Body of pancreas (tissue), 4 donors: ENCODE measurements at regions not wholly inside any gene's neighbourhood (a gene's known extent, or its start where the extent isn't known, plus 50 kb on each side); places are given as distances from the start of the nearest gene placed in this dataset.

Experiments used
- ATAC-seq: fragments of 150-250 bp; one replicate; pipeline ENCODE4 v1.9.1; 2016
- DNase-seq, 4 donors: peaks; one replicate each; pipeline ENCODE4 v3.0.0-alpha.2; 2019
- H3K27ac ChIP-seq, 4 donors: fragments of 200-600 bp; sonication (generic); 1 replicate in 3 of 4; 2 replicates in 1 of 4; pipeline versions ENCODE4 v1.5.1 to v1.6.1; 2016 to 2019; ENCODE audit warnings: mild to moderate bottlenecking in 1 of 4, mixed read lengths in 1 of 4, moderate library complexity in 1 of 4
- H3K27me3 ChIP-seq, 2 donors: fragments of 200-600 bp; sonication (generic); one replicate each; pipeline ENCODE4 v1.6.0; 2016; ENCODE audit warnings: mild to moderate bottlenecking in 1 of 2
- H3K36me3 ChIP-seq, 2 donors: fragments of 200-600 bp; sonication (generic); replicated peaks in 1 of 2; 2 replicates each; pipeline ENCODE4 v1.5.1; 2016; ENCODE audit warnings: low read depth in 2 of 2; ENCODE audit not compliant: insufficient read depth in 1 of 2
- H3K4me1 ChIP-seq: fragments of 200-600 bp; sonication (generic); one replicate; pipeline ENCODE4 v1.6.0; 2016
- H3K4me3 ChIP-seq, 2 donors: fragments of 200-600 bp; sonication (generic); 1 replicate in 1 of 2; 2 replicates in 1 of 2; pipeline ENCODE4 v1.5.1; 2016 to 2019
- H3K9me3 ChIP-seq, 3 donors: fragments of 200-600 bp; sonication (generic); 1 replicate in 2 of 3; 2 replicates in 1 of 3; pipeline ENCODE4 v1.5.1; 2016
- POLR2A ChIP-seq, 3 donors: fragments of 450-650 bp; IDR thresholded peaks; one replicate each; pipeline ENCODE4 v1.6.1; 2016; ENCODE audit warnings: antibody characterized with exemption in 3 of 3, mild to moderate bottlenecking in 2 of 3
- WGBS, 2 donors: methylation state at CpG; one replicate each; pipeline ENCODE4 v1.1.5; 2017; 5-methylcytosine and 5-hydroxymethylcytosine counted together
- intact Hi-C: fragments of 100-400 bp; cut with DNase I; formaldehyde crosslinking; loops from one replicate; pipeline ENCODE4 v1.15.1; 2023
- TF ChIP-seq, protein P1 (sequence below), 7 experiments: fragments of 450-650 bp in 4 of 7; fragments of 200-600 bp in 3 of 7; sonication (generic) in 3 of 7; IDR thresholded peaks; one replicate each; pipeline ENCODE4 v1.5.1; 2016 to 2019; ENCODE audit warnings: antibody characterized with exemption in 7 of 7

- no peak overlapping the region for H3K27ac ChIP-seq
- no peak for DNase-seq
- intact Hi-C loops: no loop called here
- WGBS, 2 donors: 97 to 99% methylated on average over 5 of the region's 5 CpGs
- H3K4me1 ChIP-seq: peaks cover 7% of the 10 kb centered on the region
- no peaks in the 10 kb centered on the region for H3K27me3 ChIP-seq
- no peak for ATAC-seq
- no peaks in the 10 kb centered on the region for H3K36me3 ChIP-seq
- H3K9me3 ChIP-seq: no peaks in the 10 kb centered on the region
- no peak overlapping the region for H3K4me3 ChIP-seq
- TF ChIP-seq POLR2A (IDR thresholded peaks at IDR 0.05): no peak
- TF ChIP-seq, protein P1, sequence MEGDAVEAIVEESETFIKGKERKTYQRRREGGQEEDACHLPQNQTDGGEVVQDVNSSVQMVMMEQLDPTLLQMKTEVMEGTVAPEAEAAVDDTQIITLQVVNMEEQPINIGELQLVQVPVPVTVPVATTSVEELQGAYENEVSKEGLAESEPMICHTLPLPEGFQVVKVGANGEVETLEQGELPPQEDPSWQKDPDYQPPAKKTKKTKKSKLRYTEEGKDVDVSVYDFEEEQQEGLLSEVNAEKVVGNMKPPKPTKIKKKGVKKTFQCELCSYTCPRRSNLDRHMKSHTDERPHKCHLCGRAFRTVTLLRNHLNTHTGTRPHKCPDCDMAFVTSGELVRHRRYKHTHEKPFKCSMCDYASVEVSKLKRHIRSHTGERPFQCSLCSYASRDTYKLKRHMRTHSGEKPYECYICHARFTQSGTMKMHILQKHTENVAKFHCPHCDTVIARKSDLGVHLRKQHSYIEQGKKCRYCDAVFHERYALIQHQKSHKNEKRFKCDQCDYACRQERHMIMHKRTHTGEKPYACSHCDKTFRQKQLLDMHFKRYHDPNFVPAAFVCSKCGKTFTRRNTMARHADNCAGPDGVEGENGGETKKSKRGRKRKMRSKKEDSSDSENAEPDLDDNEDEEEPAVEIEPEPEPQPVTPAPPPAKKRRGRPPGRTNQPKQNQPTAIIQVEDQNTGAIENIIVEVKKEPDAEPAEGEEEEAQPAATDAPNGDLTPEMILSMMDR (IDR thresholded peaks at IDR 0.05): no peak
Measured at GRCh38 chr17:77344038-77344437, 203.3 kb downstream of the SEC14L1 start.

GRCh38 chr17:77345260-77345910 is 204.6 kb downstream of the SEC14L1 start:
- DNase-seq: no peak
- H3K4me1 ChIP-seq: peaks cover 7% of the 10 kb centered on the region
- ATAC-seq: no peak
- no peak for TF ChIP-seq POLR2A (IDR thresholded peaks at IDR 0.05)
- TF ChIP-seq, protein P1 (IDR thresholded peaks at IDR 0.05): no peak
- intact Hi-C loops: no loop called here
- 90 to 92% methylated on average over 9 of the region's 9 CpGs for WGBS, 2 donors
- no peaks in the 10 kb centered on the region for H3K9me3 ChIP-seq
- H3K27ac ChIP-seq: no peak overlapping the region
- no peaks in the 10 kb centered on the region for H3K36me3 ChIP-seq
- H3K27me3 ChIP-seq: no peaks in the 10 kb centered on the region
- H3K4me3 ChIP-seq: no peak overlapping the region

- intact Hi-C loops: no loop called here
- H3K27ac ChIP-seq: no peak overlapping the region
- no peak for TF ChIP-seq POLR2A (IDR thresholded peaks at IDR 0.05)
- TF ChIP-seq, protein P1 (IDR thresholded peaks at IDR 0.05): no peak
Measured at GRCh38 chr17:77346765-77347164, 206.0 kb downstream of the SEC14L1 start.

DNA sequence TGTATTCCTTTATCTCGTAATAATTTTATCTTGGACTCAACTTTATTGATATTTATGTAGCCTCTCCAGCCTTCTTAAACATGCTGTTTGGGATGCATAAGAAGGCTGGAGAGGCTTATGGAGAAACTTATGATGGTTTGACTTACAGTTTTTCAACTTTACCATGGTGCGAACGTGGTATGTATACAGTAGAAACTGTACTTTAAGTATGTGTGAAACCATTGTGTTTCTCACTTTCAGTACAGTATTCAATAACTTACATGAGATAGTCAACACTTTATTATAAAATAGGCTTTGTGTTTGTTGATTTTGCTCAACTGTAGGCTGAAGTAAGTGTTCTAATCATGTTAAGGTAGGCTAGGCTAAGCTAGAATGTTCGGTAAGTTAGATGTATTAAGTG is 206.8 kb downstream of the SEC14L1 start:
- intact Hi-C loops: no loop called here

More at GRCh38 chr17:77346765-77347164, 206.0 kb downstream of the SEC14L1 start:
- WGBS, 2 donors: 100% methylated on average over 3 of the region's 3 CpGs
- ATAC-seq (no peak), DNase-seq (no peak)
- H3K4me3 ChIP-seq: no peak overlapping the region
- no peaks in the 10 kb centered on the region for H3K36me3 ChIP-seq
- H3K4me1 ChIP-seq: peaks cover 18% of the 10 kb centered on the region
- H3K27me3 ChIP-seq: no peaks in the 10 kb centered on the region
- H3K9me3 ChIP-seq: no peaks in the 10 kb centered on the region

More for the DNA sequence above, 206.8 kb downstream of the SEC14L1 start:
- Histone ChIP-seq H3K27me3 (no peaks in the 10 kb centered on the region), H3K27ac (no peak overlapping the region), H3K36me3 (no peaks in the 10 kb centered on the region), H3K4me3 (no peak overlapping the region), H3K4me1 (peaks cover 14% of the 10 kb centered on the region), H3K9me3 (no peaks in the 10 kb centered on the region)
- no peak for DNase-seq
- 90 to 92% methylated on average over 4 of the region's 4 CpGs for WGBS, 2 donors
- ATAC-seq: no peak
- TF ChIP-seq POLR2A (IDR thresholded peaks at IDR 0.05): no peak
- TF ChIP-seq, protein P1 (IDR thresholded peaks at IDR 0.05): no peak
